MM.1S (cell line): ENCODE measurements at regions not wholly inside any gene's neighbourhood (a gene's known extent, or its start where the extent isn't known, plus 50 kb on each side); places are given as distances from the start of the nearest gene placed in this dataset.

Source experiments
- CTCF ChIP-seq: fragments of 300-600 bp; sonication (generic); IDR thresholded peaks from 2 replicates; pipeline ENCODE4 v1.5.1; 2016; ENCODE audit warnings: antibody characterized with exemption, low read length, mixed read lengths
- EZH2 ChIP-seq: fragments of 300-600 bp; sonication (generic); optimal IDR thresholded peaks from 2 replicates; pipeline ENCODE3; 2017; ENCODE audit warnings: low read depth, mild to moderate bottlenecking, antibody characterized with exemption, low read length, mixed read lengths
- EZH2phosphoT487 ChIP-seq: fragments of 300-600 bp; sonication (generic); IDR thresholded peaks from 2 replicates; pipeline ENCODE4 v1.6.1; 2018; ENCODE audit warnings: antibody characterized with exemption, low read length

GRCh38 chr3:31038086-31038739, 143.8 kb upstream of the GADL1 start:
- TF ChIP-seq CTCF (no peak), EZH2 (no peak), EZH2phosphoT487 (no peak)
